ENCODE measurements at regions not wholly inside any gene's neighbourhood (a gene's known extent, or its start where the extent isn't known, plus 50 kb on each side); places are given as distances from the start of the nearest gene placed in this dataset.

DNA sequence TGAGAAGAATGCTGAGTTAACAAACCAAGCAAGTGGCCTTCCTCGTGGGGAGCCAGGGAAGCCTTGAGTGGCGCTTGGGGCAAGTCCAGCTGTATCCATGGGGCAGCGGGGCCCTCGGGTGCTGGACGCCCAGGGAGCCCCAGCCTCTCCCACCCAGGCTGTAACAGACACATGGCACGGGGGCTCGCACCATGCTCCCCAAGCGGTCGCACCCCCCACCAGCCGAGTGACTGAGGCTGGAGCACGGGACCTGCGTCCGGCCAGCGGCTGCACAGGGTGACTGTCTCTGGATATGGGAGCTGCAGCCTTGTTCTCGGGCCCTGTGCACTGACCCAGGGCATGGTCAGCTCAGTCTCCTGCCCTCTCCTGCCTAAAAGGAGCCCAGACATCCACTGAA is 53.9 kb upstream of the ACTRT2 start:
- DNase-seq (no peak), ATAC-seq (no peak)
- peaks cover 0 to 22% (median 0%) of the 10 kb centered on the region in 7 donors for H3K27me3 ChIP-seq

DNA sequence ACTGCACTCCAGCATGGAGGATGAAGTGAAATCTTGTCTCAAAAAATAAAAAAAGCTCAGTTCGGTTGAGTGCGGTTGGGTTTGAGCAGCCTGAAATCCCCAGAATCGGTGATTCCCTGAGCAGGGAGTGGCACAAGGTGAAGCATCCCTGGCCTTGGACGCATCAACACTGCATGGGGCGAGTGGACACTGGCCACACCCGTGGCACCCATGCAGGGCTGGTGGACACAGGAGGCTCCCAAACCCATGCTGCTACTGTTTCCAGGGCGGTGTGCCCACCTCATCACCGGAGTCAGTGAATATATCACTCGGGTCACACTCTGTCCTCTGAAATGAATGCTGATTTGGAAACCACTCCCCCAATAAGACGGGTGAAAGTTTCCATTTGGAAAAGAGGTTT is 53.4 kb upstream of the ACTRT2 start:
- H3K4me3 ChIP-seq: no peak overlapping the region
- no peak overlapping the region for H3K27ac ChIP-seq
- ATAC-seq (no peak), DNase-seq (no peak)
- 73 to 74% methylated on average over 10 of the region's 10 CpGs for WGBS, 2 donors
- H3K36me3 ChIP-seq: no peaks in the 10 kb centered on the region
- no peaks in the 10 kb centered on the region for H3K9me3 ChIP-seq
- H3K4me1 ChIP-seq: no peaks in the 10 kb centered on the region
- peaks cover 0 to 22% (median 4%) of the 10 kb centered on the region in 7 donors for H3K27me3 ChIP-seq
- TF ChIP-seq, protein P1, sequence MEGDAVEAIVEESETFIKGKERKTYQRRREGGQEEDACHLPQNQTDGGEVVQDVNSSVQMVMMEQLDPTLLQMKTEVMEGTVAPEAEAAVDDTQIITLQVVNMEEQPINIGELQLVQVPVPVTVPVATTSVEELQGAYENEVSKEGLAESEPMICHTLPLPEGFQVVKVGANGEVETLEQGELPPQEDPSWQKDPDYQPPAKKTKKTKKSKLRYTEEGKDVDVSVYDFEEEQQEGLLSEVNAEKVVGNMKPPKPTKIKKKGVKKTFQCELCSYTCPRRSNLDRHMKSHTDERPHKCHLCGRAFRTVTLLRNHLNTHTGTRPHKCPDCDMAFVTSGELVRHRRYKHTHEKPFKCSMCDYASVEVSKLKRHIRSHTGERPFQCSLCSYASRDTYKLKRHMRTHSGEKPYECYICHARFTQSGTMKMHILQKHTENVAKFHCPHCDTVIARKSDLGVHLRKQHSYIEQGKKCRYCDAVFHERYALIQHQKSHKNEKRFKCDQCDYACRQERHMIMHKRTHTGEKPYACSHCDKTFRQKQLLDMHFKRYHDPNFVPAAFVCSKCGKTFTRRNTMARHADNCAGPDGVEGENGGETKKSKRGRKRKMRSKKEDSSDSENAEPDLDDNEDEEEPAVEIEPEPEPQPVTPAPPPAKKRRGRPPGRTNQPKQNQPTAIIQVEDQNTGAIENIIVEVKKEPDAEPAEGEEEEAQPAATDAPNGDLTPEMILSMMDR (IDR thresholded peaks at IDR 0.05): no peak
- intact Hi-C loops (cut with DNase I): no loop called here

More for the DNA sequence above, 53.9 kb upstream of the ACTRT2 start:
- intact Hi-C loops (cut with DNase I): no loop called here
- 91% methylated on average over 15 of the region's 15 CpGs for WGBS, 2 donors
- no peaks in the 10 kb centered on the region for H3K9me3 ChIP-seq
- no peak overlapping the region for H3K27ac ChIP-seq
- H3K4me3 ChIP-seq: no peak overlapping the region
- no peaks in the 10 kb centered on the region for H3K36me3 ChIP-seq
- no peaks in the 10 kb centered on the region for H3K4me1 ChIP-seq
- TF ChIP-seq, protein P1 (IDR thresholded peaks at IDR 0.05): no peak

DNA sequence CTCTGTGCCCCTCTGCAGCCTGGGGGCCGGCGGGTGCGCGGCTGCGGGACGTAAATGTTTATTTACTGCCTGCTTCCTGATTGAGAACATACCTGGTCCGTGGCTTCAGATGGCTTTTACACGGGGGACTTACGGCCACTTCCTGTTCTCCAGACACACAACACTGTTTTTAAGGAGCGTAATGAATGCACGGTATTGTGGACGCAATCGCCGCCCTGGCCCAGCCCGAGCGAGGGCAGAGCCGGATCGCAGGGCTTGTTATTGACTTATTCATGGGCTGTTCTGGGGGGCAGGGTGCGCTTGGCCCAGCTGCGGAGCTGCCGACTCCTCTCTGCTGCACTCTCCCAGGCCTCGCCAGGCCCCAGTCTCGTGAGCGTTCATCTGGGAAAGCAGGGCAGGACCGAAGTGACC is 52.8 kb upstream of the ACTRT2 start:
- ATAC-seq (no peak), DNase-seq (no peak)
- no peaks in the 10 kb centered on the region for H3K36me3 ChIP-seq
- H3K4me3 ChIP-seq: no peak overlapping the region
- 42 to 50% methylated on average over 25 of the region's 25 CpGs for WGBS, 2 donors
- intact Hi-C loops (cut with DNase I): no loop called here
- TF ChIP-seq, protein P1 (IDR thresholded peaks at IDR 0.05): no peak
- no peak overlapping the region for H3K27ac ChIP-seq
- H3K27me3 ChIP-seq: peaks cover 0 to 22% (median 4%) of the 10 kb centered on the region in 7 donors
- no peaks in the 10 kb centered on the region for H3K4me1 ChIP-seq
- H3K9me3 ChIP-seq: no peaks in the 10 kb centered on the region

DNA sequence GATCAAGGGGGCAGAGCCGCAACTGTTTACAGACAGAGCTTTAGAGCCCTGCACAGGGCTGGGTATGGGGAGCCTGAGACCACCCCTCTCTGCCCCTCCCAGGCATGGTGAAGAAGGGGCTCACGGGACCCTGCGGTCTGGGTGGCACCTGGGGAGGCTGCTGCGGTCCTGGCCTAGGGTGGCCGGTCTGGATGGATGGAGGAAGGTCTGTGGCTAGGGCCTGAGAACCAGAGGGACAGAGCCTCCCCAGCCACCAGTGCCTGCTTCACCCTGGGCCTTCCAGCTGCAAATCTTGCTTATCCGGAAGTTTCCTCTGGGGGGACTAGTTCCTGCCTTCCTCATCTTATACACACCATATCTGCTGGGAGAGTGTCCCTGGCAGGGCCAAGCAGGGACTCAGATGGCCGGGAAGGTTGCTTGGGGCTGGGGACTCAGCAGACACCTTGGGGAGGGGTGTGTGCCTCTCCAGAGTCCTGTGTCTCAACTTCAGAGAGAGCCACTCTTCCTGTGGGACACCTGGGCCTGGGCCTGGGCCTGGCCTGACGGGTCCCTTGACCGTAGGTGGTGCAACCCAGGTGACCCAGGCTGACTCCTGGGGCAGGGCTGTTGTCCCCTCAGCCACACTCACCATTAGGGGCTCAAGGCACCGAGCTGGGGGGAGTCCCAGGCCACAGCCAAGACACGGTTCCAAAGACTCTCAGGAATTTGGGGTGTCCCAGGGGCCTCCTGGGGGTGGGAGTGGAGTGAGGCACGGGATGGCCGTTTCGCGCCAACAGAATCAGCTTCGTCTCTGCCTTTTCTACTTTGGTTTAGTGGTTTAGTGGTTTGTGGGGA is 52.0 kb upstream of the ACTRT2 start:
- Histone ChIP-seq H3K9me3 (no peaks in the 10 kb centered on the region), H3K27ac (no peak overlapping the region), H3K27me3 (peaks cover 0 to 22% (median 4%) of the 10 kb centered on the region in 7 donors), H3K4me1 (no peaks in the 10 kb centered on the region), H3K36me3 (no peaks in the 10 kb centered on the region), H3K4me3 (no peak overlapping the region)
- WGBS, 2 donors: 77 to 80% methylated on average over 16 of the region's 16 CpGs
- TF ChIP-seq, protein P1 (IDR thresholded peaks at IDR 0.05): no peak
- intact Hi-C loops (cut with DNase I): no loop called here
- no peak for ATAC-seq
- no peak for DNase-seq
